Stimulated activated CD4-positive, alpha-beta T cell treated with anti-CD3 and anti-CD28 coated beads, Interleukin-2, amount 100 ng/mL, for 24 hours (primary cell): ENCODE measurements at regions not wholly inside any gene's neighbourhood (a gene's known extent, or its start where the extent isn't known, plus 50 kb on each side); places are given as distances from the start of the nearest gene placed in this dataset.

Experiments used
- DNase-seq, 2 donors: peaks; one replicate each; pipeline ENCODE4 v3.0.0-alpha.2; 2020

DNA sequence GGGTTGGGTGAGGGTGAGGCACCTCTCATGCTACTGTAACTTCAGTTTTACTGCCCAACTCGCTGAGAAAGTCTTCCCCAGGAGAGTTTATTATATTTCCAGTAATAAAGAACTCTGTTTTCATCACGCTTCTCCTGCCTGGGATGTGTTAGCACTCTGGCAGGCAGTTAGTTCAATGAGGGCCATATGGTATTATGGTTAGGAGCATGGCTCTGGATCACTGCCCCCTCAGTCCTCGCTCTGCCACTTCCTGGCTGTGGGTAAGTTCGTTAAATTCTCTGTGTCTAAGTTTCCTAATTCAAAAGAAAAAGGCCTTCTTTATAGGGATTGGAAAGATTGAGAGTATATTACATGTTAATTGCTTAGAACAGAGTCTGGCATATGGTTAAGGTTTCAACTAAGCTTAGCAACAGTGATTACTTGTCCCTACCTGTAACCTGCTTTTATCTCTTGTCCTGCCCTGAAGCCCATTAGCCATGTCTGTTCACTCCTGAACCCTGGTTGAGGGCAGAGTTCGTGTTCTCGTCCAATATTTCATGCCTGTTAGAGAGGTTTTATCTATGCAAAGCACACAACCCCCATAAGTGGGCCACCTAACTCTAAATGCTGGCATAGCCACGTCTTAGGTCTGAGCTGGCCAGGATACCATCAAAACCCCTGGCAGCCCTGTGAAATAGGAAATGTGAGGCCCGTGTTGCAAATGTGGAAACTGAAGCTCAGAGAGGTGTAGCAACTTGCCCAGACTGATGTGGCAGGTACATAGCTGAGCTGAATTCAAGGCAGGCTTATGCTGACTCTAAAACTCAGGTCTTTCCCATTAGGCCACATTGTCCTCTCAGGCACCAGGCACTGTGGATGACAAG, 342.5 kb upstream of the JARID2 start:
- DNase-seq, result no peak

DNA sequence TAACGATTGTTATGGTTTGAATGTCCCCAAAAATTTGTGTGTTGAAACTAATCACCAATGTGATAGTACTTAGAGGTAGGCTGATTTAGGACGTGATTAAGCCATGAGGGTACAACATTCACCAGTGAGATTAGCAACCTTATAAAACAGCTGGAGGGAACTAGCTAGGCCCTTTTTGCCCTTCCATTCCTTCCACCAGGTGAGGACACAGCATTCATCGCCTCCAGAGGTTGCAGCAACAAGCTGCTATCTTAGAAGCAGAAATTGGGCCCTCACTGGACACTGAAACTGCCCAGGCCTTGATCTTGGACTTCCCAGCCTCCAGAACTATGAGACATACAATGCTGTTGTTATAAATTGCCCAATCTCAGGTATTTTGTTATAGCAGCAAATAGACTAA, 340.7 kb upstream of the JARID2 start:
- DNase-seq, result no peak

DNA sequence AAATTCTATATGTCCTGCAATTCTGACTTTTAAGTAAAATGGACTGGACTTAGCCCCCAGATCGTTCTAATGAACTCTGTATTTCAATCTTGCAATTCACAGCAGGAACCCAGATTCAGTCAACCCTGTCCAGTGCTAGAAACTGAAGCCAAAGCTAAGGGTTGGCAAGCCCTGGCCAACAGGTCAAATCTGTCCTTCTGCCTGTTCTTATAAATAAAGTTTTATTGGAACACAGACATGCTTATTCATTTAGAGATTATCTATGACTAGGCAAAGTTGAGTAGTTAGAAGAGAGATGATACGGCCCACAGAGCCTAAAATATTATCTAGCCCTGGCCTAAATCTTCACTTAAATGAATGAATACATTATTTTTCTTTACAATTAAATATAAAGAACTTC, 339.2 kb upstream of the JARID2 start:
- DNase-seq, result no peak

DNA sequence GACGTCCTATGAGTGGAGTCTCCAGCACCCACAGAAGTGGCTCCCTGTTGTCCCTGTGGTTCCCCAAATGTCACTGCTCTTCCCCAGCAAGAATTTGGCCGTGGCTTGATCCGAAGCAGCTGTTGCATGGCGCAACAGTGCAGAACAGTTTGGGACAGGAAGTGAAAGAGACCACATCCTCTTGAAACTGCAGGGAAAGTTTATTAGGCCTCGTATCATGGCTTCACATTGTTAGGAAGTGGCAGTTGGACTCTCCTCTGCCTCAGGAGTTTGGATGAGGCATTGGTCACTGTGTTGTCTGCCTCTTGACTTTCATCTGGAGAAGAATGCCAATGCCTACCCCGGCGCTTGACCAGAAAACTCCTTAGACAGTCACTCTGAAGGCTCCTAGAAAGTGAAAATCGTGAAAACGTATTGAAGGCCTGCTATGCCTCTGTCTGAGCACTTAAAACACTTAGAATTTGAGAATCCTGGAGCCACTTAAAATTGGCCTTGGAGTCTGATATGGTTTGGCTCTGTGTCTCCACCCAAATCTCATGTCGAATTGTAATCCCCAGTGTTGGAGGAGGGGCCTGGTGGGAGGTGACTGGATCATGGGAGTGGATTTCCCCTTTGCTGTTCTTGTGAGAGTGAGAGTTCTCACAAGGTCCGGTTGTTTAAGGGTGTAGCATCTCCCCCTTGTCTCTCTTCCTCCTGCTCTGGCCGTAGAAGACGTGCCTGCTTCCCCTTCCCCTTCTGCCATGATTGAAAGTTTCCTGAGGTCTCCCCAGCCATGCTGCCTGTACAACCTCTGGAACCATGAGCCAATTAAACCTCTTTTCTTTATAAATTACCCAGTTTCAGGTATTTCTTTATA, 334.9 kb upstream of the JARID2 start:
- no peak for DNase-seq

DNA sequence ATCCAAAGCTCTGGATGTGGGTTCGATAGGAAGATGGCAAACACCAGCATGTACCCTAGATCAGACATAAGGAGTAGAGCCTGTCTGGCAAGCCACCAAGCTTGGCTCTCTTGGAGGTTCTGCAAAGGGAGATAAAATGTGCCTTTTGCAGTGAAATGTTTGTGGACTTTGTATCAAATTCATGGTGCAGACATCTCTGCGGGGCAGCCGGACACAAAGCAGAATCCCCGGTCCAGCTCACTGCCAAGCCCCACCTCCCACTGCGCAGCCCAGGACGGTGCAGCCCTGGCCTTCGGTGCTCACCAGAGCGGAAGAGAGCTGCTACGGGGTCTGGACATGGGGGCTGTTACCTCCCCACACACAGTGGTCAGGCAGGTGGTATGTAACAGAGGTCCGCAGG, 333.6 kb upstream of the JARID2 start:
- no peak for DNase-seq

DNA sequence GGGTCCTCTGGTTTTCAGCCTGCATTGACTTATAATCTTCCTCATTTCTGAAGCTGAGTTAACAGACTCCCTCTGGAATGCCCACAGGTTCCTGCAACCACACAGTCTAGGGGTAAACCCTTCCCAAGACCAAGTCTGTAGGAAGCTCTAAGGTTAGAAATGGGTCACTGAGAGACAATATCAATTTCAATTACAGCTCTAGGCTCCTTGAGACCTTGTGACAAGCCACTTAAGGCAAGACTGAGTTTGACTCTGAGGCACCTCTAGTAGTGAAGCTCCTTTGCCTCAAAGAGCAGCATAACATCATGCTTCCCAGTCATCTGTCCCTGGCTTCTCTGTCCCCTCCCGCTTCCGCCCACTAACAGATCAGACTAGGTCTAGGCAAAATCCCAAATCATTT, 333.2 kb upstream of the JARID2 start:
- no peak for DNase-seq

DNA sequence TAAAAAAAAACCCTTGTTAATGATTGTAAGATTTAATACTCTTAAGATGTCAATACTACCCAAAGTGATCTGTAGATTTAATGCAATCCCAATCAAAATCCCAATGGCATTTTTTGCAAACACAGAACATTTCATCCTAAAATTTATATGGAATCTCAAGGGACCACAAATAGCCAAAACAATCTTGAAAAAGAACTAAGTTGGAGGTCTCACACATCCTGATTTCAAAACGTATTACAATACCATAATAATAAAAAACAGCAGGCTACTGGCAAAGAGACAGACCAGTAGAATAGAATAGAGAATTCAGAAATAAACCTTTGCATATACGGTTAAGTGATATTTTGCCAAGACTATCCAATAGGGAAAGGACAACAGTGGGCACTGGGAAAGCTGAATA, 331.9 kb upstream of the JARID2 start:
- no peak for DNase-seq

DNA sequence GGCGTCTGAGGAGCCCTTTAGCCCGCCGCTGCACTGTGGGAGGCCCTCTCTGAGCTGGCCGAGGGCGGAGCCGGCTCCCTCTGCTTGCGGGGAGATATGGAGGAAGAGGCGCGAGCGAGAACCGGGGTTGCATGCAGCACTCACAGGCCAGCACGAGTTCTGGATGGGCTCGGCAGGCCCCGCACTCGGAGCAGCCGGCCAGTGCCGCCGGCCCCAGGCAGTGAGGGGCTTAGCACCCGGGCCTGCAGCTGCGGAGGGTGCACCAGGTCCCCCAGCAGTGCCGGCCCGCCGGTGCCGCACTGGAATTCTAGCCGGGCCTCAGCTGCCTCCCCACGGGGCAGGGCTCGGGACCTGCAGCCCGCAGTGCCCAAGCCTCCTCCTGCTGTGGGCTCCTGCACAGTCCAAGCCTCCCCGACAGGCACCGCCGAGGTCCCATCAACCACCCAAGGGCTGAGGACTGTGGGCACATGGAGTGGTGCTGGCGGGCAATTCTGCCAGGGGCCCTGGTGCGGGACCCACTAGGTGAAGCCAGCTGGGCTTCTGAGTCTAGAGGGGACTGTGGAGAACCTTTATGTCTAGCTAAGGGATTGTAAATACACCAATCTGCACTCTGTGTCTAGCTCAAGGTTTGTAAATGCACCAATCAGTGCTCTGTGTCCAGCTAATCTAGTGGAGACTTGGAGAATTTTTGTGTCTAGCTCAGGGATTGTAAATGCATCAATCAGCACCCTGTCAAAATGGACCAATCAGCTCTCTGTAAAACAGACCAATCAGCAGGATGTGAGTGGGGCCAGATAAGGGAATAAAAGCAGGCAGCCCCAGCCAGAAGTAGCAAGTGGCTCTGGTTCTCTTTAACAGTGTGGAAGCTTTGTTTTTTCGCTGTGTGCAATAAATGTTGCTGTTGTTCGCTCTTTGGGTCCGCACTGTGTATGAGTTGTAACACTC, 329.7 kb upstream of the JARID2 start:
- no peak for DNase-seq

DNA sequence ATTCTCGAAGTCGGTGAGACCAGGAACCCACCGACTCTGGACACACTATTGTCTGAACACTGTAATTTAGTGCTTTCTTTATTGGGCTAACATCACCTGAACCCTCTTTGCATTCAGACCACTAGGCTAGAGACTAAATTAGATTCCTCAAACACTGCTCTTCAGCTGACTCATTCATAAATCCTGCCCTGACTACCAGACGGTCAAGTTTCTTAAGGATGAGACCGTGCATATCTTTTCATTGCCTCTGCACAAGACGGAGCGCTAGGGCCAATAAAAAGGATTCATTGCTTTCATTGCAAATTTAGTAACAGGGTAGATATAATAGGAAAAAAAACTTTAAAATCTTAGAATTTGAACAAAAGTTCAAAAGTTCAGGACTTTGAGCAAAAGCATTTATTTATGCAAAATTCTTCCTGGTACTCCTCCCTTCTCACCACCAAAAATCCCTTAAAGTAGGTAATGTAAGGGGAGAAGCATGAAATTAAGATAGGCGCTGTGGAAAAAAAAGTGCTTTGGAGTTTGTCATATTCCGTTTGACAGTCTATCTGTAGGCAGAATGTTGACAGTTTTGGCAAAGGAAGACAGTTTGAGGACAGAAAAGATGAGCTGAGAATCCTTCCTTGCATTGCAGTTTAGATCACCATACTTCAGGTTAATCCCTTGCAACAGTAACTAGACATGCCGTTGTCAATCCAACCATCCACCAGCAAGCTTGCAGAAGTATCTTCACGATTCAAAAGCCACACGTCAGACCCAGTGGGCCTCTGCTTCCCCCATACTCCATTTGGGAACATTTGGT, 328.6 kb upstream of the JARID2 start:
- DNase-seq, result no peak

DNA sequence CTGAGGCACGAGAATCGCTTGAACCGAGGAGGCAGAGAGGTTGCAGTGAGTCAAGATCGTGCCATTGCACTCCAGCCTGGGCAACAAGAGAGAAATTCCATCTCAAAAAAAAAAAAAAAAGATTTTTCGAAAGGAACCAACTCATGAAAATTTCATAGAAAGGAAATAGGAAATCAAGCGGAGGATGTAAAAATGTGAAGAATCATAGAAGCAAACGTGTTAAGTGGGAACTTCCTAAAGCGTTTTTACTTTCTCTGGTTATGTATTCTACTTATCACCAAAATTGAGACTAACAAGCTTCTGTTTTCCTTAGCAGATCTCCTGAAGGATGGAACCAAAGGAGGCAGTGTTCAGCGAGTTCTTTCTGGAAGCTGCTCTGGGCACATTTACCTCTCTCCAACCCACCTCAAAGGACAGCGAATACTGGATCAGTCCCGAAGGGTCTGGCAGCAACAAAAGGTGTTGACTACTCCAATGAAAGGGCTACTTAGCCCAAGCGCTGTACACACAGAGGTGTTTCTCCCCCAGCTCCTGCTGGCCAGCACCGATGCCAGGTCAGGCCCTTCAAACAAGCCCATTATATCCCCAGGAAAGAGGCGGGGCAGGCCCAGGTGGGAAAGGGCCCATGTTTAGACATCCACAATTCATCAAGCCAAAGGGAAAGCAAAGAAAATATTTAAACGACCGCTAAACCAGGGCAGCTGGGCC, 327.5 kb upstream of the JARID2 start:
- no peak for DNase-seq

DNA sequence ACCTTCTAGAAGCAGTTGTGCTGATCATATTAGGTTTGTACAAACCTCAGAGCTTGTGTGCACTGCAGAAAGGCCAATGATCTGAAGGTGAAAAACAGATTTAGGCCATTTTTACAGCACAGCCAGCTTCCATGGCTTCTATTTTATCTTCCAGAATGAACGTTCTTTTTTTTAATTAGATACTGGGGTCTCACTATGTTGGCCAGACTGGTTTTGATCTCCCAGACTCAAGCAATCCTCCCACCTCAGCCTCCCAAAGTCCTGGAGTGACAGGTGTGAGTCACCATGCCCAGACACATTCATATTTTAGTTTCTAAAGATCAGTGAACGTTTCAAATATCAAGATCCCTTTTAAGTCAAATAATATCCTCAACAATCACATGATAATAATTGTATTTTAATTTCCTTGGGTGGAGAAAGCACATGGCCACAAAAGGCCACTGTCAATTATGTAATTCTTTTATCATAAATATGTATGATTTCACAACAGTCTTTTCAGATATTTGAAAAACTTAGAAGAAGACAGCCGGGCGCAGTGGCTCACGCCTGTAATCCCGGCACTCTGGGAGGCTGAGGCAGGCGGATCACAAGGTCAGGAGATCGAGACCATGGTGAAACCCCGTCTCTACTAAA, 326.7 kb upstream of the JARID2 start:
- no peak for DNase-seq

DNA sequence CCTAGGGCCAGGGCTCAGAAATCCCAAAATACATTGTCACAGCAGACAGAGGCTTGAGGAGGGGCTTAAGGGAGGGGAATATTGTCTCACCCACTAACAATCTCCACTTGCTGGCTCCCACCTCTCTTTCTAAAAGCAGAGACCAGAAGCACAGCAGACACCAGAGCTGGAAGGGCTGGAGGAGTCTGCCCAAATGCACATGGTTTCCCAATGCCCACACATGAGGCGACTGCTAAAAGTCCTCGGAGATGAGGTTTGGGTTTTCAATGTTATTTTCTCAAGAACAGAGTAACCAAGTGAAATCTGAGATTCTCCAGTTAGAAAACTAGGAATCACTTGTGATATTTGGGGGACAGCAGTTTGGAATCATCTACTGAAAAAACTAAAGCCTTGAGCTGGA, 325.6 kb upstream of the JARID2 start:
- DNase-seq, result no peak

DNA sequence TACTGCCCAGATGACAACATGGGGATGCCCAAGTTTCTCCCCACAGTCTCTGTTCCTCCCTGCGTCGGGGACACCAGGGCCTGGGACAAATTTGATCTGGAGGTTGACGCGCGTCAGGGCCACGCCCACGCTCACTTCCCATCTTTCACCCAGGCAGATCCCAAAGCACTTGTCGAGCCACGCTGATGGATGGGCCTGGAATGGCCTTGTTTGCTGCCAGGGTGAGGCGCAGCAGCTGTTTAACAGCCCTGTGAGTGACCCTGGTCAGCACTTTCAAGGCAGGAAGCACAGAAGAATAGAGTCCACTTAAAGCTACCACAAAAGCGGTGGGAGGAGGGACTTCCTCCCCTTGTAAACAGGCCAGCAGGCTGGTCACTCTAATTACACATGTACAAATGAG, 324.7 kb upstream of the JARID2 start:
- DNase-seq, result no peak

DNA sequence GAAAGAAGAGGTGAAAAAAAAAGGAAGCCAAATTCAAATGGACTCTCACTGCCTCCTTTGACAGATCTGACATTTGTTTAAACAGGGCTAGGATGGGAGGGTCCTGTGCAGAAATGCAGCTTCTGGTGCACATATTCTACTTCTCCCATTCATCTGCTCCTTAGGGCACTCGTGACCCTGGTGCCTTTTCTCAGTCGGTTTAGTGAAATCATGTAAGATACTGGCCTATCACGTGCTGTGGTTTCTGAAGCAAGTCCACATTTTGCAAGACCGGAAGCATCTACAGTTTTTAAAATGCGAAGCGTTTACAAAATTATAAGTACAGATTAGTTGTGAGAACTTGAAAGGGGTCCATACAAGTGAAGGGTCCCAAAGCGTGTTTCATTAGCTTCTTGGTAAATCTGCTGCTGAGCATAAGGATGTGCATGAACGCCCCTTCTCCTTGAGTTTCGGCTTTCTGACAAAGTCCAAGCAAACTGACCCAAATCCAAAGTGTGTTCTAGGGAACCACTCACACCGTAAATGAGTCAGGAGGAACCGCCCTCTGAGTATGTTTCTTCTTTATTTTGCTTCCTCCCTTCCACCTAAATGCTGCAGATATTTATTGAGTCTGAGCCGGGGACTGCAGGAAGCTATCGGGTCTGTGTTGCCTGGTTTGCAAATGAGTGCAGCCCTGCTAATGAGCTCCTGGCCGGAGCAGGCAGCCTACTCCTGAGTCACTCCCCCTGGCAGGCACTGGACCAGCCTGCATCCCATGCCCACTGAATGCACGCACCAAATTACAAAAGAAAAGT, 323.8 kb upstream of the JARID2 start:
- no peak for DNase-seq

DNA sequence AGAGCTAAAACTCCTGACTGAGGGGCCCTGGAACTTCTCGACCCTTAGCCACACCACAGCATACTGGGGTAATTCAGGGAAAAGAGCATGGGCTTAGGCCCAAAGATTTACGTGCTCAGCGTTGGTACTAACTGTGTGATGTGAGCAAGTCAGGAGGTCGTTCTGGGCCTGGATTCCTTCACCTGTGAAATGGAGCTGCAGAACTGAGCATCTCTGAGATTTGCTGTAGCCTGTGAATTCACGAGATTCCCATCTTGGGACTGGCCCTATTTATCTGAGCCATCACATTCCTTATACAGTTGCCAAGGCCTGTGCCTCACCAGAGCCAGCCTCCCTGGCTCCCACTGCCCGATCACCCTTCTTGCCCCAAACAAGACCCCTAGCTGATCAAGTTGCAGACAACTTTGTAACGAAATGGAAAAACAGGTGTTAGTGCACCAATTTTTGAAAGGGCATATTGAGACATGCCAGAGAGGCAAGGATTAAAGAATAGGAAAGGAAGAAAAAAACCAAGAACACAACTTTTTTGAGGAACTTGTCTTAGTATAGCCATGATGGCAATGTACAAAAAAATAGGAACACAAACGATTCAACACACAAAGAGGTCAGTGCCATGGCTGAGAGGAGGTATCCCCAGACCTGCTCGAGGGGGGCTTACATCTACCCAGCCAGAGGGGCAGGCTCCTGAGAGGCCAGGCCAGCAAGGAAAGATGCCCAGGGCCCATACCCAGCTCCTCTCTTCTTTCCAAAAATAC, 323.0 kb upstream of the JARID2 start:
- no peak for DNase-seq

DNA sequence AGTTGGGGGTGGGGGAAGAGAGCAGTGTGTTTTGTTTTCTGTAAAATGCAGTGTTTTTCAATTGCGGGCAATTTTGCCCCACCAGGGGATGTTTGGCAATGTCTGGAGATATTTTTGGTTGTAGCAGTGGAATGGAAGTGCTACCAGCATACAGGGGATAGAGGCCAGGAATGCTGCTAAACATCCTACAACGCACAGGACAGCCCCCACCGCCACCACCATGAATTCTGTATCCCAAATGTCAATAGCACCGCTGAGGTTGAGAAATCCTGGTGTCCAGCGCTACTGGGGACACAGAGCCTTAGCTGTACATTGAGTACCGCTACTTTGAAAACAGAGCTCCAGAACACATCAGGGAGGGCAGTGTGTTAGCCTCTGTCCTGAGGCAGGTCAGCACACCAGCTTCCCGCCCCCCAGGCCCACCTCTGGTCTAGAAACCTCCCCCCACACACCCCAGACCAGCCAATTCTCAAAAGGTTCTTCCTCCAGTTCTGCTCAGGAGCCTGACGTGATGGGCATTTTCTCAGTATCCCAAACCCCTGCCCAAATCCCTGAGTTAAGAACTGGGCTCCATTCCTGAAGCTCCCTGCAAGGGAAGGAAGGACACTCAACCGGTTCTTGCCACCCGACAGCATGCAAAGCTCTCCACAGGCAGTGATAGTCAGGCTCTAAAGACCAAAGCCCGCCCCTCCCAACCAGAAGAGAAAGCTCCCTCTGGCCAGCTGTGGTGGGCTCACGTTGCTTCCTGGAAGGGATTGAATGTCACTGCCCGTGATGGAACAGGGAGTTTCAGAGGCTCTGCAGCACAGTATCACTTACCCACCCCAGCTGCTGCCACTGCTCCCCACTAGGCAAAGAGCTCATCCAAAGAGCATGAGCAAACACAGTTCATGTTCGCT, 321.5 kb upstream of the JARID2 start:
- no peak for DNase-seq

DNA sequence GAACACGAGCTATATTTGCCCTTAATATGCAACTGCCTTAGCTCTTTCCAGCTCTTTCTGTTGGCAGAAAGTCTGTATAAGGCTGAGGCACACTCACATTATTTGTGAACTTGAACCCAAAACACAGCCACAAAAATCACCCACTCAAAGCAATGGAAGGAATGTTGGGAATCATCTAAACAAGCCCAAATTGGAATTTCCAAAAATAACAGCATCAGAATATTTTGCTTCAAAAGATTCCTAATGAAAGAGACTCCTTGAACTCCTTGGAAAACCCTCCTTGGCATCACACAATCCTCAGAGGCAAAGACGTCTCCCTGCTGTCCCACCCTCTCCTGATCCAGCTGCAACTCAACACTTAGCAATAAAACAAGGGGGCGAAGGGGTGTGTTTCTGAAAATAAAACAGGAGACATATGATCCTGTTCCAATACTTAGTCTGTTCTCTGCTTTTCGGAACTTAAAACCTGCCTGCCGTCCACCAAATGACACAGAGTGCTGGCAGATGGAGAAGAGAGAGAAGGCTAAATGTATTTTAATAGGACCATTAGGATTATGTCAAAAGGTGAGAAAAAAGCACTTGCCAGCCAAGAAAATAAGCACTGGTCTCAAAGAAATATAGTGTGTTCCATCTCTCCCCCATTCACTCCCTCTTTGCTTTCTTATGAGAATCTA, 320.7 kb upstream of the JARID2 start:
- no peak for DNase-seq

DNA sequence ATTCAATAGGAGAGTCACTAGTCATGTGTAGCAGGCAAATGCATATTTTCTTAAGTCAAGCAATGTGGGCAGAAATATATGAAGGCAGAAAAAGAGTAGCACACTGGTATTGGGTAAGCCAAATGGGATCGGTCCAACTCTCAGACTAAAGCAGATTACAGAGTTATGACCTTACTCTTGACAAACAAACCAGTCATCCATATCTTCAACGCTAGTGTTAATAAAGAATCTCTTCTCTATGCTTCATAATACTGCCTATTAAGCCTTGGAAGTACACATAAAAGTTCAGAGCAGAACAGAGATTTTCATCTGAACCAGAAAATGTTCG, 320.2 kb upstream of the JARID2 start:
- DNase-seq, result no peak
